ENCODE measurements at regions not wholly inside any gene's neighbourhood (a gene's known extent, or its start where the extent isn't known, plus 50 kb on each side); places are given as distances from the start of the nearest gene placed in this dataset.

- TF ChIP-seq ZNF274 (IDR thresholded peaks at IDR 0.05; ENCODE audit: low read depth, low read length), result no peak
- TF ChIP-seq YY1 (IDR thresholded peaks at IDR 0.05; ENCODE audit: insufficient read depth, insufficient read length), result no peak
- TF ChIP-seq SUZ12 (IDR thresholded peaks at IDR 0.05; ENCODE audit: extremely low read depth, insufficient read depth, insufficient read length), result no peak
These were observed 236.4 kb downstream of the FOXA2 start for GRCh38 chr20:22348010-22348409.
